HG02763 (cell line): ENCODE measurements at regions not wholly inside any gene's neighbourhood (a gene's known extent, or its start where the extent isn't known, plus 50 kb on each side); places are given as distances from the start of the nearest gene placed in this dataset.
"Not testable (repeated sequence)": the region's sequence is repeated elsewhere in the genome, so short reads cannot be mapped to it uniquely, and the experiment has no call there.

Experiments
- ATAC-seq: cut with Tn5 transposase; IDR thresholded peaks from one replicate; pipeline ENCODE4 v1.9.1; 2021; ENCODE audit warnings: mild to moderate bottlenecking, moderate library complexity; ENCODE audit not compliant: unreplicated experiment

DNA sequence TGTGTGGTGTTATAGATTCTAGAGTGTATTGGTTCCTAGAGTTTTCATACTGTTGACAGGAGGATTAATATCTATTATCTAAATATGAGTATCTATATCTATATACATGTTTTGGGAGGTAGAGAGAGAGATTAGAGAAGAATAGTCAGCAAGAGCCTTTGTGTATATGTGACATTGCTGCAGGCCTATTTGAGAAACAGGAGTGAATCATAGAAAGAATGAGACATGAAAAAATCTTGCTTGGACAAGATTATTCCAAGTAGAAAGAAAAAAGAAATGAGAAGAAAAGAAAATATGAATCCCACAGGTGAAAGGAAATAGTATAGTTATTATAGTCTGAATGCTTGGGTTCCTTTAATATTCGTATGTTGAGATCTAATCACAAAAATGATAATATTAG, 720.4 kb downstream of the RERGL start:
- no peak for ATAC-seq

DNA sequence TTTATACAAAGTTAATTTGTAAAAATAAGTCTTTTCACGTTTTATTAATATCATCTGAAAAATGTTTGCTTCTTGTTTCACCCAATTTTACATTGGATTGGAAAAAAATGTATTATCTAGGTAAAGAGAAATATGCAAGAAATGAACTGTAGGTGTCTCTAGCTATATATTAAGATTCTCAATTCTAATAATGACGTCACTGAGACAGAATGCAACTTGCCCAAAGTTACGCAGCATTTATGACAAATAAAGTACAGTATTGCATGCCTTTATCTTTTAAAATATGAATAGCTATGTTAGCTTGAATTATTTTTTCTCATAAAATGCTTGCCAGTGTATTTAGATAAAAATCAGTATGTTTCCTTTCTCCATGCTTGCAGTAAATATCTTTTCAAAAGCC, 728.8 kb downstream of the RERGL start:
- ATAC-seq = no peak

DNA sequence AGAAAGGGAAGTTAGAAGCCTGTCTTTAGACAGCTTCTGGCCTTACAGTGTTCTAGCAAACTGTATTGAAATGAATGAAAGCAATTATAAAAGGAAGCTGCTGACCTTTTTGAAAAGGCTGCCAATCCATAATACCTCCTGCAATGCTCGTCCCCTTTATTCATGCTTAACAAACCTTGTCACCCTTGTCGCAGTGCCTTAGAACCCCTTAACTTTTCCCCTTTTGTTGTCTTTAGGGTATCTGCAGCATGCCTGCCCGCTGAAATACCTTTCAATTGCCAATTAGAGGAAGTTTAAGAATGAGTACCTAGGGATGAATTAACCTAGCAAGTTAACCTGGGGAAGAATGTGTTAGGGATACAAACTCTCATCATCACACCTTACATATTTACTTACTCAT, 731.2 kb downstream of the RERGL start:
- no peak for ATAC-seq

DNA sequence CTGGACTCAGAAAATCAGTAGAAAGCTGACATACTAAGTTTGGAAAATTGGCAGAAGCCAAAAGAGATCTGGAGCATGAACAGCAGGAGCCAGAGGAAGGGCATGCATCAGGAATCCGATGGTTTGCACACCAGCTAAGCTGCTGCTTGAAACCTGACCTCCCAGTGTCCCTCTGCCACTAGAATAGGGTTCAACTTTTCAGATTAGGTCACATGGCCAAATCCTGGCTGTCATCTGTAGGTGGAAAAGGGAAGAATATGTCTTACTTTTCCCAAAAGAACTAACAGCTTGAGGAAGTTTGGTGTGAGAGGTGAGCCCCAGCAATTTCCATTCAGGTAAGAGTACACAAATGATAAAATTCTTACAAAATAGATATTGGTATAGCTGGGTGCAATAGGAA, 732.6 kb downstream of the RERGL start:
- ATAC-seq = no peak

DNA sequence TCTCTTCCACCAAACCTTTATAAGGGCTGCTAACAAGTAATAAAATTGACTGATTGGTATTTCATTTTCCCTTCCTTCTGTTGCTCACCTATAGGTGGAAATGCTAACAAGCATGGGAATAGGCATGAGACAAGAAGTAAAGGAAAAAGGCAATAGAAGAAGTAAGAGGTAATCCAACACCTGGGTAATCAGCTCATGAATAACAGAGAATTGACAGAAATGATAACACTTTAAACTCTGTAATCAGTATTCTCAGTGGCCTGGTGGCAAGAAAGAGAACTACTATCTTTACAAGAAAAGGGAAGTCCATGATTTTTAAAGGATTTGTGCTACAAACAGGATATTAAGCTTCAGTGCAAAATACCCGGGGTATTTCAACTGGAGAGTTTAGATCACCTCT, 737.8 kb downstream of the RERGL start:
- no peak for ATAC-seq

DNA sequence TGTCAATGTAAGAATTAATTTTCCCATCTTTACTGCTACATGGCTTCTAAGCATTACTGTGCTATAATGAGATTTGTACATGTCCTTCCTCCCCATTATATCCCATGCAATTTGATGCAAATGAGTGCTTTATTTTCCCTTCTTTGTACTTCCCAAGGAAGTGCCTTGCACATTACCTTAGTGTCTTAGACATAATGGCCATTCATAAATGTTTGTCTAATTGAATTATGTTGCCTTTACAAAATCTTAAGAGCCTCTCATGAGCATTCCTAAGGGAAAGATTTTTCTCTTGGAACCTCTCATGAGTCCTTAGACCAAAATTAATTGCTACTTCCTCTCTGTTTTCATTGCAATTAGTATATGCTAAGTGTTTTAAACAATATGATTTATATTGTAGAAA, 741.7 kb downstream of the RERGL start:
- no peak for ATAC-seq

DNA sequence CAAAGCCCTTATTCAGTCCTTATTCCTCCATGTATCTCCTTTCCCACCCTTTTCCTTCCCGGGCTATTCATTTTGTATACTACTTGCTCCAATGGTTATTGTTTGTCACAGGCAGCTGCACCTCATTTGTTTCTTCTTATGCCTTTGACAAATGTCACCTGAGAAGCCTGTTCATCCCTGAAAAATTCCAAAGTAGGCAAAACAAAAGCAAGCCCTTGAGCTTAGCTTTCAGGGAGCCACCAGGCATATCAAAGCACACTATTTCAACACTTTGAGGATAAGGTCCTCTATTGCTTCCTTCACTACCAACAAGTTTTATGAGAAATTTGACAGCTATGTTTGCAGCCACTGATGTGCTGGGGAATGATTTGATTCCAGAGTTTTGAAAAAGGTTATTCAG, 738.7 kb upstream of the LMO3 start:
- ATAC-seq = no peak

DNA sequence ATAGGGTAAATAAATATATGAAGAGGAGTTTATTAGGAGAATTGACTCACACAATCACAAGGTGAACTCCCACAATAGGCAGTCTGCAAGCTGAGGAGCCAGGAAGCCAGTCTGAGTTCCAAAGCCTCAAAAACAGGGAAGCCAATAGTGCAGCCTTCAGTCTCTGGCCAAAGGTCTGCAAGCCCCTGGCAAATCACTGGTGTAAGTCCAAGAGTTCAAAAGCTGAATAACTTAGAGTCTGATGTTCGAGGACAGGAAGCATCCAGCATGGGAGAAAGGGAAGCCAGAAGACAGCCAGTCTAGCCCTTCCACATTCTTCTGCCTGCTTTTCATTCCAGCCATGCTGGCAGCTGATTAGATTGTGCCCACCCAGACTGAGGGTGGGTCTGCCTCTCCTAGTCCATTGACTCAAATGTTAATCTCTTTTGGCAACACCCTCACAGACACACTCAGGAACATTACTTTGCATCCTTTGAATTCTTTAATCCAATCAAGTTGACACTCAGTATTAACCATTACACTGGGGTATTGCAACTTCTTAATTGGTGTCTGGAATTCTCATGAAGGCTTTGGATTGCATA, 736.5 kb upstream of the LMO3 start:
- ATAC-seq = no peak

DNA sequence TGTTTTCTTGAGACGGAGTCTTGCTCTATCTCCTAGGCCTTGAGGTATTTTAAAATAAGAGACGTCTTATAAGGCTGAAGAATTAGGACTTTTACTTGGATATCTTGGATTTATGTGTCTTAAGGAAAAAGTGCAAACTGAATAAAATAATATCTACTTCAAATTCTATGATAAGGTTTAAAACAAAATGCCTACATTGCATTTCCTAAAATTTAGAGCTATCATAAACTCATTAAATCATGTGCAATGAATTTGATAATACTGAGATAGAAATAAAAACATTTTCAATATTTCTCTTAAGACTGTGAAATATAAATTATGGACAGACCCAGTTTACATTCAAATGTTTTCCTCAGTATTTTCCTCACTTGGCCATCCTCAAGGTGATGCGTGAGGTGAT, 729.5 kb upstream of the LMO3 start:
- no peak for ATAC-seq

DNA sequence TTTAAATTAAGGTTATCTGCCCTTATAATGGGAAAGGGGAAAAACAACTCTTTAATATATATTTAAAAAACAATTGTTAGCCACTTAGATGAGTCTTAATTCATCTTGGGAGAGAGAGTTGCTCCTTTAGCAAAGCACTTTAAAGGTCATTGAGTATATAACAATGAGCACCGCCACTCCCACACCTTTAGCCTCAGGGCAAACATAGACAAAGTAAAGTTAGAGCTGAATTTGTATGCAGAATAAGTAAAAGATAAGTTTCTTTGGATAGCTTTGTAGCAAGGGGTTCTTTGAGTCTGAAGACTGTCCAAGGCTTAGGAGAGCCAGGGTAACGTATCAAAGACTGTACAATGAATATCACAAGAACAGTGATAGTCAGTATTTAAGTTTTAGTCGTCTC, 728.8 kb upstream of the LMO3 start:
- no peak for ATAC-seq

DNA sequence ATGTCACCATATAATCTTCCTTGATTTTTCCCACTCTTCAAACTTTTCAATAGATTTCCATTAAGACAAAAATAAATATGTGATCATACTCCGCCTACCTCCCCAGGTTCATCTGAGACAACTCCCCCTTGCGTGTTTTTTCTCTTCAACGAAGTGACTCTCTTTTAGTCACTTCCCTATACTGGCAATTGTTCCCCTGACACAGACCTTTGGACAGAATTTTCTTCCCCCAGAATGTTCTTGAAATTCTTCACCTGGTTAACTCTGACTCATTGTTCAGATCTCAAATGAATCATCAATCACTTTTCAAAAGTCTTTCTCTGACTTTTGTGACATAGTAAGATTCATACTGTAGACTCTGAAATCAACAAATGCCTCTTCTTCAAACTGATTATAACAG, 727.3 kb upstream of the LMO3 start:
- ATAC-seq = no peak

DNA sequence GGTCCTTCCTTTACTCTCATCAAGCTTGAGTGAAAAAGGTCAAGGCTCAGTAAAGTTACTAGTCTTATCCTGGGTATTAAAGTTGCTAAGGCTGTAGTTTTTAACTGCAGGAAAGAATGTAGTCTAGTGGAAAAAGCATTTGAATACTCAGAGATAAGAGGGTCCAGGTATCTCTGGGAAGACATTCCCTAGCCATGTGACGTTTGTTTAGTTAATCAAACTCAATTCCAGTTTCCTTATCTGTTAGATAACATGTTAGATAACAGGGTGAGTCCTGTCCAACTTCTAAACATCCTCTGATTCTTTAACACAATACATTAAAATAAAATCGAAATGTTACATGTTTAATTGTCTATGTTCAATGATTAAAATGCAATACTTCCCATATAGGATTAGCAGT, 720.7 kb upstream of the LMO3 start:
- ATAC-seq = no peak

DNA sequence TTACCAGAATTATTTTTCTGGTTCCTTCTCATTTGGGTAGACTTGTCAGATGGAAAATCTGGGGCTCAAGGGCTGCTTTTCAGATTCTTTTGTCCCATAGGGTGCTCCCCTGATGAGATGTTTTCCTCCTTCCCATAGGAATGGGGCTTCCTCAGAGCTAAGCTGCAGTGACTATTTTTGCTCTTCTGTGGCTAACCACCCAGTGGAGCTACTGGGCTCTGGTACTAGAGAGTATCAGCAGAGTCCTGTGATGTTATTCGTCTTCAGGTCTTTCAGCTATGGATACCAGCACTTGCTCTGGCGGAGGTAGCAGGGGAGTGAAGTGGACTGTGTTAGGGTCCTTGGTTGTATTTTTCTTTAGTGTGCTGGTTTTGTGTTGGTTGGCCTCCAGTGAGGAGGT, 716.1 kb upstream of the LMO3 start:
- ATAC-seq = no peak

DNA sequence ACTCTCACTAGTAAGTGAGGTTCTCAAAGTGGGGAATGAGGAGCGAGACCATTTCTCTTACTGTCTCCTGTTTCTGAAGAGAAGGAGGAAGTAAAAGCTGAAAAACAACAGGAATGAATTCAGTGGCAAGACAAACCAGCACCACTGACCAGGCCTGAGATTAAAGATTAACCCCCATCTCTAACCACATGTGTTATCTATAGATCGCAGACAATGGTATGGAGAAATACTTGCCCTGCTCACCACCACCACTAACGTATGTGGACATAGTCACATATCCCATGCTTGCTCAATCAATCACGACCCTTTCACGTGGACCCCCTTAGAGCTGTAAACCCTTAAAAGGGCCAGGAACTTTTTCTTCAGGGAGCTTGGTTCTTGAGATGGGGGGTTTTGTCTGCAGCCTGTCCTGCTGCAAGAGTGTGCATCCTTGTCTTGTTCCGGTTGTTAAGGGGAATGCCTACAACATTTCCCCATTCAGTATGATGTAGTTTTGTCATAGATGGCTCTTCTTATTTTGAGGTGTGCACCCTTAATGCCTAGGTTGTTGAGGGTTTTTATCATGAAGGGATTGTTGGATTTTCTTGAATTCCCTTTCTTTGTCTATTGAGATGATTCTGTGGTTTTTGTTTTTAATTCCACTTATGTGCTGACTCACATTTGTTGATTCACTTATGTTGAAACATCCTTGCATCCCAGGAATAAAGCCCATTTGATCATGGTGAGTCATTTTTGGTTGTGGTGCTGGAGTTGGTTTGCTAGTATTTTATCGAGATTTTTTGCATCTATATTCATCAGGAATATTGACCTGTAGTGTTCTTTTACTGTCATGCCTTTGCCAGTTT, 698.8 kb upstream of the LMO3 start:
- ATAC-seq = no peak

DNA sequence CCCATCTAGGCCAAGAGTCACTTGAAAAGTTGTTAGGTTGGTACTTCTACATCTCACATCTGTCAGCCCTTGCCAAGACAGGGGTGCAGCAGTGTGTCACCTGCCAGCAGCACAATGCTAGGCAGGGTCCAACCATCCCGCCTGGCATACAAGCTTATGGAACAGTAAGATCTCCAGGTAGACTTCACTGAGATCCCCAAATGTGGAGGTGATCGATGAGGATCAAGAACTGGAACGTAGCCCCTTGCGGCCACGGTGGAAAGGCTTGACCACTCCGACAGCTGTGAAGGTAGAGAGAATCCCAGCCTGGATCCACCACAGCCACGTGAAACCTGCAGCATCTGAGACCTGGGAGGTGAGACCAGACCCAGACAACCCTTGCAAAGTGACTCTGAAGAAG, 696.0 kb upstream of the LMO3 start:
- ATAC-seq = no peak

DNA sequence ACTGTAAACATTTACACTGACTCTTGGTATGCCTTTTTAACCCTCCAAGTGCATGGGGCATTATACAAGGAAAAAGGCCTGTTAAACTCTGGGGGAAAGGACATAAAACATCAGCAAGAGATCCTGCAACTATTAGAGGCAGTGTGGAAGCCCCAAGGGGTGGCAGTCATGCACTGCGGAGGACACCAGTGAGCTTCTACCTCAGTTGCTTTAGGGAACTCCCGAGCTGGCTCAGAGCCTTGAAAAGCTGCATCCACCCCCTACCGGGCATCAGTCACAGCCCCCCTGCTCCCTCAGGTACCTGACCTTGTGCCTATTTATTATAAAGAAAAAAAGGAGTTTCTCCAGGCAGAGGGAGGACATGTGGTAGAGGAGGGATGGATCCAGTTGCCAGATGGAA, 695.6 kb upstream of the LMO3 start:
- ATAC-seq = no peak

DNA sequence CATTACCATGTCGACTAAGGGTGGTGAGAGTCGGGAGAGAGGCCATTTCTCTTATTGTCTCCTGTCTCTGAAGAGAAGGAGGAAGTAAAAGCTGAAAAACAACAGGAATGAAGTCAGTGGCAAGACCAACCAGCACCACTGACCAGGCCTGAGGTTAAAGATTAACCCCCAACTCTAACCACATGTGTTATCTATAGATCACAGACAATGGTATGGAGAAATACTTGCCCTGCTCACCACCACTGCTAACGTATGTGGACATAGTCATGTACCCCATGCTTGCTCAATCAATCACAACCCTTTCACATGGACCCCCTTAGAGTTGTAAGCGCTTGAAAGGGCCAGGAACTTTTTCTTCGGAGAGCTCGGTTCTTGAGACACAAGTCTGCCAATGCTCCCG, 690.9 kb upstream of the LMO3 start:
- ATAC-seq = no peak

DNA sequence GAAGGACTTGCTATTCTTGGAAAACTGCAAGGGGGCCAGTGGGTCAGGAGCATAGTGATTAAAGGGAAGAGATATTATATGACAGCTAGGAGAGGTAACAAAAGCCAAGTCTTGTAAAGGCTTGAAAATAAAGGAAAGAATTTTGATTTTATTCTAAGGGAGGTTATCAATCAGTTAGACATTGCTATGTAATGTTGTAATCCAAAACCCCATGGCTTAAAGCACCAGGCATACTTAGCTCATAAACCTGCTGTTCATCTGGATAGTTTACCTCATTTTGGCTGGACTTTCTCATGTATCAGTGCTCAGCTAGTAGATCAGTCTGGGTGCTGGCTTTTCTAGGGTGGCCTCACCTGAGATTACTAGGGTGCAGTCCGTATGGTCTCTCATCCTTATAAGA, 680.9 kb upstream of the LMO3 start:
- ATAC-seq = no peak

DNA sequence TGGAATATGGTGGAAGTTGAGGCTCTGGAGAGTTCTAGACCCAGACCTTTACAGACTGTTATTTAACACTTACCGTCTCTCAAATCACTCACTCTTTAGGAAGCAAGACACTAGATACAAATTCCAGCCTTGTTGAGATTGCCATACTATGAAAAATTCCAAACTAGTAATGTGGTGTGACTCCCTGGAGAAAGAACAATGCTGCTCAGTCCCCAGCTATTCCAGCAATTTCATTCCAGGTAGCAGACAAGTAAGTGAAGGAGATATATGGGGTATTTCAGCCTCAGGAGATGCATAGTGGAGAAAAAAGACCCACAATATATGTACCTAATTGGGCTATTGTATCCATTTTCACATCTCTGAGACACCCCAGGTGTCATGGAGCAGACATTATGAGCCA, 678.9 kb upstream of the LMO3 start:
- no peak for ATAC-seq

DNA sequence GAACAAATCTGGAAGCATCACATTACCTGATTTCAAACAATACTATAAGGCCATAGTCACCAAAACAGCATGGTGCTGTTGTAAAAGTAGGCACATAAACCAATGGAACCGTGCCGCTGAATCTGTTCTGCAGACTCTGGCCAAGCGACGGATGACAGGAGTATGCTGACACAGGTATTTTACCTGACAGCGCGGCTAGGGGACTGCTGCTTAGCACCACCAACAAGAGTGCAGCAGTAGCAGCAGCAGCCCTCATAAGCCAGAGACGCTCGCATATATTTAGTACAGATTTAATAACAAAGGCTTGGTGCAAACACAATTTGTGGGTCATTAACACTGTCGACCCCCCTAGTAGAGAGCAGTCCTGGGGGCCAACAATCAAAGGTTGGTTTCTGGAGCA, 677.6 kb upstream of the LMO3 start:
- ATAC-seq = no peak

DNA sequence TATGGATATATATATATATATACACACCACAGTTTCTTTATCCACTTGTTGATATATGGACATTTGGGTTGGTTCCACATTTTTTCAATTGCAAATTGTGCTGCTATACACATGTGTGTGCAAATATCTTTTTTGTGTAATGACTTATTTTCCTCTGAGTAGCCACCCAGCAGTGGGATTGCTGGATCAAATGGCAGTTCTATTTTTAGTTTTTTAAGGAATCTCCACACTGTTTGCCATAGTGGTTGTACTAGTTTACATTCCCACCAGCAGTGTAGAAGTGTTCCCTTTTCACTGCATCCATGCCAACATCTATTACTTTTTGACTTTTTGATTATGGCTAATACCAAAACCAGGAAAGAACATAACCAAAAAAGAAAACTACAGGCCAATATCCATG, 676.2 kb upstream of the LMO3 start:
- not testable (repeated sequence) for ATAC-seq

DNA sequence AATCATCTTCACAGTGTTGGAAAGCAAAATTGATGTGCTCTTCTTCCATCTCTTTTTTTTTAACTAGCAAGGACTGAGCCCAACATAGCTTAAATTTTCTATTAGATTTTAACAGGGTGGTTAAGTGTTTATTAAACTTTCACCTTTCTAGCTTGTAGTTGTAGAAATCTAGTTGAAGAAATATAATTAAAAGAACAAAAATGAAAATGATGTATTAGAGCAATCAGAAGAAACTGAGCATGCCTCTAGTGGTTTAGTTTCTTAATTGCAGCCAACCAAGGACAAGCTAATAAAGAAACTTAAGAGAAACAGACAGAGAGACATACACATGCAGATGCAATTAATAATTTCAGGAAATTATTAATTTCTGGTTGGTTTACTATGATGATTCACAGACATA, 673.0 kb upstream of the LMO3 start:
- no peak for ATAC-seq

DNA sequence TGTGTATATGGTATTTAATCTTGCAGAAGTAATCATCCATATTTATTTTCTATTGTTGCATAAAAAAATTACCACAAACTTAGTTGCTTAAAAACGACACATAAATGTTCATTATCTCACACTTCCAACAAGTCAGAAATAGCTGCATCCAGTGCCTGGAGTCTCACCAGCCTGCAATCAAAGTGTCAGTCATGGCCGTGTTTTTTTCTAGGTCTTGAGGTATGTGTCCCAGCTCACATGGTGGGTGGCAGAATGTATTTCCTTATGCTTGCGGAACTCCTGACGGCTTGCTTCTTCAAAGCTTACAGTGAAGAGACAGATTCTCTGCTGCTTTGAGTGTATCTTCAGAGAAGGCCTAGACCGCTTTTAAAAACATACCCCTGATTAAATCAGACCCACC, 670.2 kb upstream of the LMO3 start:
- ATAC-seq = no peak
